ENCODE measurements at regions not wholly inside any gene's neighbourhood (a gene's known extent, or its start where the extent isn't known, plus 50 kb on each side); places are given as distances from the start of the nearest gene placed in this dataset.

GRCh38 chr2:17079262-17079661, 413.6 kb upstream of the CYRIA start:
- Histone ChIP-seq H3K36me3 (ENCODE audit: control insufficient read depth in 3 of 3, insufficient read depth in 3 of 3, low read length in 3 of 3) (no peaks in the 10 kb centered on the region), H3K9me3 (ENCODE audit: control insufficient read depth in 3 of 3, low read length in 3 of 3) (peaks cover 0 to 2% (median 0%) of the 10 kb centered on the region in 3 donors), H3K4me1 (ENCODE audit: control insufficient read depth in 3 of 3, insufficient read depth in 3 of 3, low read length in 3 of 3) (no peaks in the 10 kb centered on the region), H3K27me3 (ENCODE audit: control insufficient read depth in 3 of 3, insufficient read depth in 3 of 3, low read length in 3 of 3) (no peaks in the 10 kb centered on the region), H3K4me3 (ENCODE audit: low read length in 3 of 3) (no peak overlapping the region), H3K27ac (ENCODE audit: low read depth, low read length) (no peak overlapping the region), H3K9ac (ENCODE audit: low read depth in 1 of 3, low read length in 3 of 3) (no peak overlapping the region)

- H3K27me3 ChIP-seq (ENCODE audit: control insufficient read depth in 3 of 3, insufficient read depth in 3 of 3, low read length in 3 of 3) = no peaks in the 10 kb centered on the region
Observed at GRCh38 chr2:17076533-17076932, 410.9 kb upstream of the CYRIA start.

GRCh38 chr2:17070711-17071110, 405.1 kb upstream of the CYRIA start:
- Histone ChIP-seq H3K9me3 (ENCODE audit: control insufficient read depth in 3 of 3, low read length in 3 of 3) (no peaks in the 10 kb centered on the region), H3K36me3 (ENCODE audit: control insufficient read depth in 3 of 3, insufficient read depth in 3 of 3, low read length in 3 of 3) (no peaks in the 10 kb centered on the region), H3K27ac (ENCODE audit: low read depth, low read length) (no peak overlapping the region), H3K9ac (ENCODE audit: low read depth in 1 of 3, low read length in 3 of 3) (no peak overlapping the region), H3K27me3 (ENCODE audit: control insufficient read depth in 3 of 3, insufficient read depth in 3 of 3, low read length in 3 of 3) (no peaks in the 10 kb centered on the region), H3K4me1 (ENCODE audit: control insufficient read depth in 3 of 3, insufficient read depth in 3 of 3, low read length in 3 of 3) (no peaks in the 10 kb centered on the region), H3K4me3 (ENCODE audit: low read length in 3 of 3) (no peak overlapping the region)

More at GRCh38 chr2:17076533-17076932, 410.9 kb upstream of the CYRIA start:
- no peaks in the 10 kb centered on the region for H3K4me1 ChIP-seq (ENCODE audit: control insufficient read depth in 3 of 3, insufficient read depth in 3 of 3, low read length in 3 of 3)
- H3K9ac ChIP-seq (ENCODE audit: low read depth in 1 of 3, low read length in 3 of 3) = no peak overlapping the region
- peaks cover 0 to 2% (median 0%) of the 10 kb centered on the region in 3 donors for H3K9me3 ChIP-seq (ENCODE audit: control insufficient read depth in 3 of 3, low read length in 3 of 3)
- no peak overlapping the region for H3K27ac ChIP-seq (ENCODE audit: low read depth, low read length)
- H3K4me3 ChIP-seq (ENCODE audit: low read length in 3 of 3) = no peak overlapping the region
- no peaks in the 10 kb centered on the region for H3K36me3 ChIP-seq (ENCODE audit: control insufficient read depth in 3 of 3, insufficient read depth in 3 of 3, low read length in 3 of 3)

- H3K4me3 ChIP-seq (ENCODE audit: low read length in 3 of 3) = no peak overlapping the region
- H3K36me3 ChIP-seq (ENCODE audit: control insufficient read depth in 3 of 3, insufficient read depth in 3 of 3, low read length in 3 of 3) = no peaks in the 10 kb centered on the region
- no peaks in the 10 kb centered on the region for H3K27me3 ChIP-seq (ENCODE audit: control insufficient read depth in 3 of 3, insufficient read depth in 3 of 3, low read length in 3 of 3)
- no peak overlapping the region for H3K27ac ChIP-seq (ENCODE audit: low read depth, low read length)
- no peaks in the 10 kb centered on the region for H3K4me1 ChIP-seq (ENCODE audit: control insufficient read depth in 3 of 3, insufficient read depth in 3 of 3, low read length in 3 of 3)
- no peak overlapping the region for H3K9ac ChIP-seq (ENCODE audit: low read depth in 1 of 3, low read length in 3 of 3)
- no peaks in the 10 kb centered on the region for H3K9me3 ChIP-seq (ENCODE audit: control insufficient read depth in 3 of 3, low read length in 3 of 3)
Observed at GRCh38 chr2:17069564-17069963, 403.9 kb upstream of the CYRIA start.

- Histone ChIP-seq H3K36me3 (ENCODE audit: control insufficient read depth in 3 of 3, insufficient read depth in 3 of 3, low read length in 3 of 3) (no peaks in the 10 kb centered on the region), H3K27me3 (ENCODE audit: control insufficient read depth in 3 of 3, insufficient read depth in 3 of 3, low read length in 3 of 3) (no peaks in the 10 kb centered on the region), H3K4me3 (ENCODE audit: low read length in 3 of 3) (no peak overlapping the region), H3K9ac (ENCODE audit: low read depth in 1 of 3, low read length in 3 of 3) (no peak overlapping the region), H3K9me3 (ENCODE audit: control insufficient read depth in 3 of 3, low read length in 3 of 3) (no peaks in the 10 kb centered on the region), H3K27ac (ENCODE audit: low read depth, low read length) (no peak overlapping the region), H3K4me1 (ENCODE audit: control insufficient read depth in 3 of 3, insufficient read depth in 3 of 3, low read length in 3 of 3) (no peaks in the 10 kb centered on the region)
Observed at GRCh38 chr2:17068021-17068420, 402.4 kb upstream of the CYRIA start.

GRCh38 chr2:17065536-17065935, 399.9 kb upstream of the CYRIA start:
- H3K9ac ChIP-seq (ENCODE audit: low read depth in 1 of 3, low read length in 3 of 3) = no peak overlapping the region
- no peaks in the 10 kb centered on the region for H3K9me3 ChIP-seq (ENCODE audit: control insufficient read depth in 3 of 3, low read length in 3 of 3)
- H3K27me3 ChIP-seq (ENCODE audit: control insufficient read depth in 3 of 3, insufficient read depth in 3 of 3, low read length in 3 of 3) = no peaks in the 10 kb centered on the region
- H3K4me1 ChIP-seq (ENCODE audit: control insufficient read depth in 3 of 3, insufficient read depth in 3 of 3, low read length in 3 of 3) = no peaks in the 10 kb centered on the region
- H3K4me3 ChIP-seq (ENCODE audit: low read length in 3 of 3) = no peak overlapping the region
- no peaks in the 10 kb centered on the region for H3K36me3 ChIP-seq (ENCODE audit: control insufficient read depth in 3 of 3, insufficient read depth in 3 of 3, low read length in 3 of 3)
- no peak overlapping the region for H3K27ac ChIP-seq (ENCODE audit: low read depth, low read length)

GRCh38 chr2:17061028-17061427, 395.4 kb upstream of the CYRIA start:
- Histone ChIP-seq H3K36me3 (ENCODE audit: control insufficient read depth in 3 of 3, insufficient read depth in 3 of 3, low read length in 3 of 3) (no peaks in the 10 kb centered on the region), H3K27ac (ENCODE audit: low read depth, low read length) (no peak overlapping the region), H3K4me3 (ENCODE audit: low read length in 3 of 3) (no peak overlapping the region), H3K9ac (ENCODE audit: low read depth in 1 of 3, low read length in 3 of 3) (no peak overlapping the region), H3K4me1 (ENCODE audit: control insufficient read depth in 3 of 3, insufficient read depth in 3 of 3, low read length in 3 of 3) (no peaks in the 10 kb centered on the region), H3K9me3 (ENCODE audit: control insufficient read depth in 3 of 3, low read length in 3 of 3) (no peaks in the 10 kb centered on the region), H3K27me3 (ENCODE audit: control insufficient read depth in 3 of 3, insufficient read depth in 3 of 3, low read length in 3 of 3) (no peaks in the 10 kb centered on the region)

GRCh38 chr2:17059458-17059857, 393.8 kb upstream of the CYRIA start:
- Histone ChIP-seq H3K9me3 (ENCODE audit: control insufficient read depth in 3 of 3, low read length in 3 of 3) (no peaks in the 10 kb centered on the region), H3K27ac (ENCODE audit: low read depth, low read length) (no peak overlapping the region), H3K4me1 (ENCODE audit: control insufficient read depth in 3 of 3, insufficient read depth in 3 of 3, low read length in 3 of 3) (no peaks in the 10 kb centered on the region), H3K27me3 (ENCODE audit: control insufficient read depth in 3 of 3, insufficient read depth in 3 of 3, low read length in 3 of 3) (no peaks in the 10 kb centered on the region), H3K9ac (ENCODE audit: low read depth in 1 of 3, low read length in 3 of 3) (no peak overlapping the region), H3K36me3 (ENCODE audit: control insufficient read depth in 3 of 3, insufficient read depth in 3 of 3, low read length in 3 of 3) (no peaks in the 10 kb centered on the region), H3K4me3 (ENCODE audit: low read length in 3 of 3) (no peak overlapping the region)

- no peaks in the 10 kb centered on the region for H3K4me1 ChIP-seq (ENCODE audit: control insufficient read depth in 3 of 3, insufficient read depth in 3 of 3, low read length in 3 of 3)
- H3K9me3 ChIP-seq (ENCODE audit: control insufficient read depth in 3 of 3, low read length in 3 of 3) = no peaks in the 10 kb centered on the region
- no peaks in the 10 kb centered on the region for H3K36me3 ChIP-seq (ENCODE audit: control insufficient read depth in 3 of 3, insufficient read depth in 3 of 3, low read length in 3 of 3)
- H3K27ac ChIP-seq (ENCODE audit: low read depth, low read length) = no peak overlapping the region
- no peak overlapping the region for H3K9ac ChIP-seq (ENCODE audit: low read depth in 1 of 3, low read length in 3 of 3)
- H3K4me3 ChIP-seq (ENCODE audit: low read length in 3 of 3) = no peak overlapping the region
- H3K27me3 ChIP-seq (ENCODE audit: control insufficient read depth in 3 of 3, insufficient read depth in 3 of 3, low read length in 3 of 3) = no peaks in the 10 kb centered on the region
Observed at GRCh38 chr2:17058772-17059402, 393.3 kb upstream of the CYRIA start.

GRCh38 chr2:17057109-17058017, 391.7 kb upstream of the CYRIA start:
- Histone ChIP-seq H3K9me3 (ENCODE audit: control insufficient read depth in 3 of 3, low read length in 3 of 3) (no peaks in the 10 kb centered on the region), H3K27me3 (ENCODE audit: control insufficient read depth in 3 of 3, insufficient read depth in 3 of 3, low read length in 3 of 3) (no peaks in the 10 kb centered on the region), H3K27ac (ENCODE audit: low read depth, low read length) (no peak overlapping the region), H3K9ac (ENCODE audit: low read depth in 1 of 3, low read length in 3 of 3) (no peak overlapping the region), H3K4me3 (ENCODE audit: low read length in 3 of 3) (no peak overlapping the region), H3K4me1 (ENCODE audit: control insufficient read depth in 3 of 3, insufficient read depth in 3 of 3, low read length in 3 of 3) (no peaks in the 10 kb centered on the region), H3K36me3 (ENCODE audit: control insufficient read depth in 3 of 3, insufficient read depth in 3 of 3, low read length in 3 of 3) (no peaks in the 10 kb centered on the region)

Measured in skeletal muscle tissue (tissue), 3 donors.